ENCODE measurements at regions not wholly inside any gene's neighbourhood (a gene's known extent, or its start where the extent isn't known, plus 50 kb on each side); places are given as distances from the start of the nearest gene placed in this dataset.

- Histone ChIP-seq H3K4me1 (no peaks in the 10 kb centered on the region), H3K27ac (no peak overlapping the region; a peak in 1 of 6 replicates), H3K4me3 (no peak overlapping the region), H3K9me3 (no peaks in the 10 kb centered on the region), H3K4me2 (no peak overlapping the region)
- DNase-seq (ENCODE audit: low read depth in 1 of 2, low spot score in 1 of 2), result no peak
- no peak for FAIRE-seq
- CTCF ChIA-PET, result interaction anchor here (1.2 to 1.9 kb wide), 3 partner anchors 18 to 71 kb away, joined by 3 to 4 read pairs (median 4); no protein-coding TSS in a partner anchor
- POLR2A ChIA-PET, result interaction anchor here (1.1 kb wide), 1 partner anchor 118 kb away, joined by 3 read pairs; no protein-coding TSS in a partner anchor
- ATAC-seq, result peak in 1 of 2 experiments; percentile 6; a peak in 3 of 6 replicates
- 75% methylated on average over 8 of the region's 8 CpGs for WGBS (ENCODE audit: missing lambda C conversion rate)
- no peak for TF ChIP-seq NPAS2 (CRISPR knock-in tag; IDR thresholded peaks at IDR 0.05; ENCODE audit: borderline replicate concordance)
- TF ChIP-seq ZFP36 (IDR thresholded peaks at IDR 0.05; ENCODE audit: borderline replicate concordance, partially characterized antibody), result no peak
- TF ChIP-seq, protein P1, sequence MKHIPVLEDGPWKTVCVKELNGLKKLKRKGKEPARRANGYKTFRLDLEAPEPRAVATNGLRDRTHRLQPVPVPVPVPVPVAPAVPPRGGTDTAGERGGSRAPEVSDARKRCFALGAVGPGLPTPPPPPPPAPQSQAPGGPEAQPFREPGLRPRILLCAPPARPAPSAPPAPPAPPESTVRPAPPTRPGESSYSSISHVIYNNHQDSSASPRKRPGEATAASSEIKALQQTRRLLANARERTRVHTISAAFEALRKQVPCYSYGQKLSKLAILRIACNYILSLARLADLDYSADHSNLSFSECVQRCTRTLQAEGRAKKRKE (CRISPR knock-in tag; IDR thresholded peaks at IDR 0.05; ENCODE audit: low read depth), result no peak
- TF ChIP-seq HES2 (IDR thresholded peaks at IDR 0.05), result no peak
- TF ChIP-seq CEBPB (IDR thresholded peaks at IDR 0.05), result no peak
- no peak for TF ChIP-seq JUNB (IDR thresholded peaks at IDR 0.05)
Measured at GRCh38 chr2:20565623-20566236, 85.2 kb downstream of the HS1BP3 start.

- ATAC-seq, result peak in 1 of 2 experiments; percentile 16; a peak in 2 of 6 replicates
- POLR2A ChIA-PET, result interaction anchor here (1.1 kb wide), 1 partner anchor 119 kb away, joined by 3 read pairs; no protein-coding TSS in a partner anchor
Measured at GRCh38 chr2:20566331-20566730, 84.6 kb downstream of the HS1BP3 start.

More at GRCh38 chr2:20566331-20566730, 84.6 kb downstream of the HS1BP3 start:
- DNase-seq (ENCODE audit: low read depth in 1 of 2, low spot score in 1 of 2), result no peak
- Histone ChIP-seq H3K9me3 (no peaks in the 10 kb centered on the region), H3K27ac (no peak overlapping the region; a peak in 1 of 6 replicates), H3K4me1 (no peaks in the 10 kb centered on the region), H3K4me3 (no peak overlapping the region), H3K4me2 (no peak overlapping the region)
- no peak for TF ChIP-seq GATA3 (IDR thresholded peaks at IDR 0.05; ENCODE audit: borderline replicate concordance)
- TF ChIP-seq FOSL2 (IDR thresholded peaks at IDR 0.05), result no peak
- TF ChIP-seq FOSL2 (CRISPR knock-in tag; IDR thresholded peaks at IDR 0.05), result no peak
- no peak for TF ChIP-seq CBX8 (IDR thresholded peaks at IDR 0.05)
- TF ChIP-seq CHD4 (IDR thresholded peaks at IDR 0.05; ENCODE audit: borderline replicate concordance), result no peak
- TF ChIP-seq CBX2 (IDR thresholded peaks at IDR 0.05; ENCODE audit: borderline replicate concordance, low read depth), result no peak
- TF ChIP-seq JUNB (IDR thresholded peaks at IDR 0.05), result no peak
- no peak for TF ChIP-seq MAFK (IDR thresholded peaks at IDR 0.05; ENCODE audit: partially characterized antibody)
- no peak for TF ChIP-seq SREBF2 (IDR thresholded peaks at IDR 0.05)
- TF ChIP-seq RNF2 (IDR thresholded peaks at IDR 0.05; ENCODE audit: borderline replicate concordance, low read depth), result no peak
- no peak for TF ChIP-seq PBX3 (IDR thresholded peaks at IDR 0.05)
- no peak for TF ChIP-seq BCL3 (IDR thresholded peaks at IDR 0.05)
- TF ChIP-seq REST (IDR thresholded peaks at IDR 0.05), result no peak
- 76% methylated on average over 4 of the region's 4 CpGs for WGBS (ENCODE audit: missing lambda C conversion rate)
- no peak for FAIRE-seq
- CTCF ChIA-PET, result interaction anchor here (0.7 to 1.9 kb wide), 4 partner anchors 15 to 70 kb away, joined by 3 to 4 read pairs (median 4); no protein-coding TSS in a partner anchor

All from A549 (cell line).